ENCODE measurements at regions not wholly inside any gene's neighbourhood (a gene's known extent, or its start where the extent isn't known, plus 50 kb on each side); places are given as distances from the start of the nearest gene placed in this dataset.
A peak's percentile ranks its signal among the peaks of the same experiment; 100 is the strongest.

DNA sequence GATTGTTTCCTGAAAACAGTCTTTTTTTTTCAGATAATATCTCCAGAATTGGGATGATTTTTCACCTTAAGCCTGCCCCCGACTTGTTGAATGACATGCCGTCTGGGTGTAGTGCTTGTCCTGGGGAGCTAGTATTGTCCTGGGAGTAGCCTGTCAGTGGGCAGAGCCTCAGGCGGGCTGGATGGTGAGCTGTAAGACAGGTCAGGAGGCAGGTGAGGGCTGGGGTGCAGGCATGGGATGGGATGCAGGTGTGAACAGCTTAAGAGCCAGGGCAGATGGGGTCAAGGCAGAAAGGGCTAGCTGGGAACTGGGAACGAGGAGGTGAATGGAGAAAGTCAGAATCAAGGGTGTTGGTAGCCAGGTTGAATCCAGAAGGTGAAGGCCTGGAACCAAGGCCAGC, 200.2 kb downstream of the CSNK2A3 start:
- no peak overlapping the region for H2AFZ ChIP-seq (replicated peaks)
- no peak overlapping the region for H3K27ac ChIP-seq
- no peaks in the 10 kb centered on the region for H3K27me3 ChIP-seq
- Mint-ChIP-seq H3K9me3 (no peaks in the 10 kb centered on the region), H3K4me3 (no peak overlapping the region), H3K27me3 (ENCODE audit: insufficient read depth, low read depth) (peaks cover 8% of the 10 kb centered on the region), H3K4me1 (peaks cover 16% of the 10 kb centered on the region), H3K27ac (peak overlapping the region; percentile 13), H3K36me3 (no peaks in the 10 kb centered on the region)
- H3K9me3 ChIP-seq (ENCODE audit: low read depth): no peaks in the 10 kb centered on the region
- no peaks in the 10 kb centered on the region for H3K4me1 ChIP-seq
- no peaks in the 10 kb centered on the region for H4K20me1 ChIP-seq (ENCODE audit: low read depth)
- no peak for DNase-seq (ENCODE audit: low spot score)
- H3K4me2 ChIP-seq: no peak overlapping the region
- H3K9ac ChIP-seq: no peak overlapping the region
- H3K36me3 ChIP-seq: no peaks in the 10 kb centered on the region
- H3K79me2 ChIP-seq (ENCODE audit: low read depth): no peaks in the 10 kb centered on the region
- TF ChIP-seq EZH2phosphoT487 (IDR thresholded peaks at IDR 0.05) (no peak), EZH2 (IDR thresholded peaks at IDR 0.05) (no peak)
- TF ChIP-seq, protein P1, sequence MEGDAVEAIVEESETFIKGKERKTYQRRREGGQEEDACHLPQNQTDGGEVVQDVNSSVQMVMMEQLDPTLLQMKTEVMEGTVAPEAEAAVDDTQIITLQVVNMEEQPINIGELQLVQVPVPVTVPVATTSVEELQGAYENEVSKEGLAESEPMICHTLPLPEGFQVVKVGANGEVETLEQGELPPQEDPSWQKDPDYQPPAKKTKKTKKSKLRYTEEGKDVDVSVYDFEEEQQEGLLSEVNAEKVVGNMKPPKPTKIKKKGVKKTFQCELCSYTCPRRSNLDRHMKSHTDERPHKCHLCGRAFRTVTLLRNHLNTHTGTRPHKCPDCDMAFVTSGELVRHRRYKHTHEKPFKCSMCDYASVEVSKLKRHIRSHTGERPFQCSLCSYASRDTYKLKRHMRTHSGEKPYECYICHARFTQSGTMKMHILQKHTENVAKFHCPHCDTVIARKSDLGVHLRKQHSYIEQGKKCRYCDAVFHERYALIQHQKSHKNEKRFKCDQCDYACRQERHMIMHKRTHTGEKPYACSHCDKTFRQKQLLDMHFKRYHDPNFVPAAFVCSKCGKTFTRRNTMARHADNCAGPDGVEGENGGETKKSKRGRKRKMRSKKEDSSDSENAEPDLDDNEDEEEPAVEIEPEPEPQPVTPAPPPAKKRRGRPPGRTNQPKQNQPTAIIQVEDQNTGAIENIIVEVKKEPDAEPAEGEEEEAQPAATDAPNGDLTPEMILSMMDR (IDR thresholded peaks at IDR 0.05): no peak
- H3K4me3 ChIP-seq: no peak overlapping the region
- H3F3A ChIP-seq (ENCODE audit: low read depth): no peaks in the 10 kb centered on the region

DNA sequence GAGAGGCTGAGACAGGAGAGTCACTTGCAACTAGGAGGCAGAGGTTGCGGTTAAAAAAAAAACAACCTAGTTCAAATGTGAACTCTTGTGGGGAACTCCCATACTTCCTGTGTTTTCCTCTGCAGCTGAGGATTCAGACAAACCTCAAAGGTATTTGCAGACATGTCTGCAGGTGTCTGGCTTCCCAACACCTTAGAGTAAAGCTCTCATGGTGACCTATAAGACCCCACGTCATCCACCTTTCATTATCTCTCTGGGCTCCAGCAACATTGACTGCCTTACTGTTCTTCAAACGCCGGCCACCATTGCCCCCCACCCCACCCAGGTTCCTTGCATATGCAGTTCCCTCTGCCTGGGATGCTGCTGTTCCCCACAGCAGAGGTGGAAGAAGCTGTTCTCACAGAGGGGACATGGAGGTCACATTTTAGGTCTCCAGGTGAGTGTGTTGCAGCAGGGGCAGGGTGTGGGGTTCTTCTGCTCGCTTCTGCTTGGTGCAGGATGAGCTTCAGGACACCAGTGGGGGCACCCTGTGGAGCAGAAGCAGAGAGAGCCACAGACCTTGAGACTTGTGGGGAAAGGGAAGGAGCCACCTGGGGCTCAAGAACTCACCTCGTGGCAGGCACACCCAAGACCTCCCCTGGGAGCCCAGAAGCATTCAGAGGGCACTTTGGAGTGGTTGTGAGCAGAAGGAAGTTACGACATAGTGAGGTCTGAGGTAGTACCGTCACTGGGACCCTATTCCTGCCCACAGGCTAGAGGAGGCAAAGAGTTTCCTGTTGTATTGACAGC, 203.2 kb downstream of the CSNK2A3 start:
- no peaks in the 10 kb centered on the region for H3K36me3 Mint-ChIP-seq
- no peaks in the 10 kb centered on the region for H3F3A ChIP-seq (ENCODE audit: low read depth)
- no peaks in the 10 kb centered on the region for H3K36me3 ChIP-seq
- peak overlapping the region; percentile 52 for H3K27ac Mint-ChIP-seq
- H3K4me2 ChIP-seq: no peak overlapping the region
- H2AFZ ChIP-seq (replicated peaks): no peak overlapping the region
- no peaks in the 10 kb centered on the region for H3K9me3 Mint-ChIP-seq
- H3K27me3 ChIP-seq: no peaks in the 10 kb centered on the region
- no peak for DNase-seq (ENCODE audit: low spot score)
- no peak overlapping the region for H3K9ac ChIP-seq
- H3K4me3 Mint-ChIP-seq: no peak overlapping the region
- H3K27me3 Mint-ChIP-seq (ENCODE audit: insufficient read depth, low read depth): peaks cover 7% of the 10 kb centered on the region
- no peak overlapping the region for H3K27ac ChIP-seq
- TF ChIP-seq EZH2phosphoT487 (IDR thresholded peaks at IDR 0.05): no peak
- TF ChIP-seq, protein P1 (IDR thresholded peaks at IDR 0.05): no peak
- no peak for TF ChIP-seq EZH2 (IDR thresholded peaks at IDR 0.05)
- H3K79me2 ChIP-seq (ENCODE audit: low read depth): no peaks in the 10 kb centered on the region
- no peaks in the 10 kb centered on the region for H4K20me1 ChIP-seq (ENCODE audit: low read depth)
- H3K9me3 ChIP-seq (ENCODE audit: low read depth): no peaks in the 10 kb centered on the region
- peaks cover 13% of the 10 kb centered on the region for H3K4me1 Mint-ChIP-seq
- H3K4me1 ChIP-seq: no peaks in the 10 kb centered on the region
- H3K4me3 ChIP-seq: no peak overlapping the region

DNA sequence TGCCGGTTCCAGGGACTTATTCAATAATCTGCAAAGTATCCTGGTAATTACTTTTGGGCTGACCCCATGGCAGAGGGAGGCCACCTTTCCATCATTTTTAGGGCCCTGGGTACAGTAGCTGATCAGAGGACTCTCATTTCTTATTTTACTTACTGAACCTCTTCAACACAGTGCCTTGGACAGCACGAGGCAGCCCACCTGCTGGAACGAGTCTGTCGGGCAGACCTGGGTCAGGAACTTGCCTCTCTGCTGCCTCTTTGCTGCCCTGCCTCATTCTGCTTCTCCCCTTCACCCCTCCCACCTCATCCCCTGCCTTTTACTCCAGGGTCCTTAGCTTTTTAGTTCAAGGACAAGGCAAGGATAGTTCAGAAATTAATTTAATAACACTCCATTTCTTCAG, 204.5 kb downstream of the CSNK2A3 start:
- no peaks in the 10 kb centered on the region for H3K36me3 ChIP-seq
- H3F3A ChIP-seq (ENCODE audit: low read depth): no peaks in the 10 kb centered on the region
- H3K4me3 Mint-ChIP-seq: no peak overlapping the region
- no peak overlapping the region for H3K4me3 ChIP-seq
- TF ChIP-seq, protein P1 (IDR thresholded peaks at IDR 0.05): no peak
- no peak for TF ChIP-seq EZH2 (IDR thresholded peaks at IDR 0.05)
- no peak for TF ChIP-seq EZH2phosphoT487 (IDR thresholded peaks at IDR 0.05)
- peaks cover 10% of the 10 kb centered on the region for H3K4me1 Mint-ChIP-seq
- H3K79me2 ChIP-seq (ENCODE audit: low read depth): no peaks in the 10 kb centered on the region
- H3K9me3 Mint-ChIP-seq: no peaks in the 10 kb centered on the region
- no peaks in the 10 kb centered on the region for H3K4me1 ChIP-seq
- no peak for DNase-seq (ENCODE audit: low spot score)
- no peak overlapping the region for H3K27ac ChIP-seq
- H3K9me3 ChIP-seq (ENCODE audit: low read depth): no peaks in the 10 kb centered on the region
- no peaks in the 10 kb centered on the region for H3K36me3 Mint-ChIP-seq
- no peak overlapping the region for H3K9ac ChIP-seq
- H4K20me1 ChIP-seq (ENCODE audit: low read depth): no peaks in the 10 kb centered on the region
- peaks cover 7% of the 10 kb centered on the region for H3K27me3 Mint-ChIP-seq (ENCODE audit: insufficient read depth, low read depth)
- H3K27ac Mint-ChIP-seq: no peak overlapping the region
- H3K27me3 ChIP-seq: no peaks in the 10 kb centered on the region
- no peak overlapping the region for H2AFZ ChIP-seq (replicated peaks)
- H3K4me2 ChIP-seq: no peak overlapping the region
